Body of pancreas (tissue), 4 donors: ENCODE measurements at regions not wholly inside any gene's neighbourhood (a gene's known extent, or its start where the extent isn't known, plus 50 kb on each side); places are given as distances from the start of the nearest gene placed in this dataset.

Experiments used
- POLR2A ChIP-seq, 3 donors: fragments of 450-650 bp; IDR thresholded peaks; one replicate each; pipeline ENCODE4 v1.6.1; 2016; ENCODE audit warnings: antibody characterized with exemption in 3 of 3, mild to moderate bottlenecking in 2 of 3
- TF ChIP-seq, protein P1 (sequence below), 7 experiments: fragments of 450-650 bp in 4 of 7; fragments of 200-600 bp in 3 of 7; sonication (generic) in 3 of 7; IDR thresholded peaks; one replicate each; pipeline ENCODE4 v1.5.1; 2016 to 2019; ENCODE audit warnings: antibody characterized with exemption in 7 of 7

DNA sequence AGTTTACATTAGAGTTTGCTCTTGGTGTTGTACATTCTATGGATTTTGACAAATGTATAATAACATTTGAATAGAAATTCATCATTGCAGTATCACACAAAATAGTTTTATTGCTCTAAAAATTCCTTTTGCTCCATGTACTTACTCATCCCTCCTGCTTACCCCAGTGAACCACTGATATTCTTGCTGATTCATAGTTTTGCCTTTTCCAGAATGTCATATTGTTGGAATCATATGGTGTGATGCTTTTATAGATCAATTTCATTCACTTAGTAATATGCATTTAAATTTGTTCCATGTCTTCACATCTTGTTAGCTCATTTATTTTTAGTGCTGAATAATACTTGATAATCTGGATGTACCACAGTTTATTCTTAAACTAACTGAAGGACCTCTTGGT, 1593.2 kb downstream of the C4orf33 start:
- TF ChIP-seq, protein P1, sequence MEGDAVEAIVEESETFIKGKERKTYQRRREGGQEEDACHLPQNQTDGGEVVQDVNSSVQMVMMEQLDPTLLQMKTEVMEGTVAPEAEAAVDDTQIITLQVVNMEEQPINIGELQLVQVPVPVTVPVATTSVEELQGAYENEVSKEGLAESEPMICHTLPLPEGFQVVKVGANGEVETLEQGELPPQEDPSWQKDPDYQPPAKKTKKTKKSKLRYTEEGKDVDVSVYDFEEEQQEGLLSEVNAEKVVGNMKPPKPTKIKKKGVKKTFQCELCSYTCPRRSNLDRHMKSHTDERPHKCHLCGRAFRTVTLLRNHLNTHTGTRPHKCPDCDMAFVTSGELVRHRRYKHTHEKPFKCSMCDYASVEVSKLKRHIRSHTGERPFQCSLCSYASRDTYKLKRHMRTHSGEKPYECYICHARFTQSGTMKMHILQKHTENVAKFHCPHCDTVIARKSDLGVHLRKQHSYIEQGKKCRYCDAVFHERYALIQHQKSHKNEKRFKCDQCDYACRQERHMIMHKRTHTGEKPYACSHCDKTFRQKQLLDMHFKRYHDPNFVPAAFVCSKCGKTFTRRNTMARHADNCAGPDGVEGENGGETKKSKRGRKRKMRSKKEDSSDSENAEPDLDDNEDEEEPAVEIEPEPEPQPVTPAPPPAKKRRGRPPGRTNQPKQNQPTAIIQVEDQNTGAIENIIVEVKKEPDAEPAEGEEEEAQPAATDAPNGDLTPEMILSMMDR (IDR thresholded peaks at IDR 0.05), result no peak
- TF ChIP-seq POLR2A (IDR thresholded peaks at IDR 0.05), result no peak
